B cell (primary cell): ENCODE measurements at regions not wholly inside any gene's neighbourhood (a gene's known extent, or its start where the extent isn't known, plus 50 kb on each side); places are given as distances from the start of the nearest gene placed in this dataset.

Experiments used
- ATAC-seq: fragments of 200-7000 bp; cut with Tn5 transposase; one replicate; pipeline ENCODE4 v1.10.0; 2021; ENCODE audit warnings: low read depth, mild to moderate bottlenecking, moderate number of reproducible peaks, moderate library complexity
- CTCF ChIA-PET: fragments of 350-600 bp; sonication (Branson Sonifier 250); formaldehyde crosslinking; loops from one replicate; lab custom pipeline; 2021; ENCODE audit warnings: antibody characterized with exemption, inconsistent platforms; lab: Charles Lee
- POLR2A ChIA-PET: fragments of 350-600 bp; sonication (Branson Sonifier 250); formaldehyde crosslinking; loops from one replicate; lab custom pipeline; 2021; ENCODE audit warnings: antibody characterized with exemption; lab: Charles Lee
- DNase-seq: peaks from one replicate; pipeline ENCODE4 v3.0.0; 2013
- H2AFZ ChIP-seq: 2 replicates; pipeline ENCODE4 v1.6.1; 2012; ENCODE audit warnings: mild to moderate bottlenecking, low read depth, low read length; ENCODE audit not compliant: insufficient read depth, poor library complexity, severe bottlenecking
- H3K27ac ChIP-seq, 2 donors: 1 replicate in 1 of 2; 2 replicates in 1 of 2; pipeline ENCODE4 v1.5.1; 2012 to 2013; ENCODE audit warnings: low read length in 2 of 2, mild to moderate bottlenecking in 2 of 2, moderate library complexity in 1 of 2
- H3K27me3 ChIP-seq, 4 experiments: fragments of 200-600 bp in 1 of 4; sonication (generic) in 1 of 4; replicated peaks in 1 of 4; 1 replicate in 2 of 4; 2 replicates in 2 of 4; pipeline versions ENCODE4 v1.6.1 to v1.7.0; 2013 to 2016; ENCODE audit warnings: low read length in 3 of 4, mild to moderate bottlenecking in 2 of 4, mixed read lengths in 1 of 4, moderate library complexity in 1 of 4; ENCODE audit not compliant: insufficient read depth in 4 of 4, control insufficient read depth in 3 of 4; ENCODE audit errors: control extremely low read depth in 1 of 4
- H3K36me3 ChIP-seq, 2 experiments: replicated peaks in 1 of 2; 1 replicate in 1 of 2; 2 replicates in 1 of 2; pipeline versions ENCODE4 v1.6.1 to v1.7.1; 2013; ENCODE audit warnings: low read length in 1 of 2; ENCODE audit not compliant: insufficient read depth in 2 of 2, control insufficient read depth in 1 of 2; ENCODE audit errors: control extremely low read depth in 1 of 2, extremely low read depth in 1 of 2
- H3K4me1 ChIP-seq, 2 donors: fragments of 200-600 bp in 1 of 2; sonication (generic) in 1 of 2; 1 replicate in 1 of 2; 2 replicates in 1 of 2; pipeline versions ENCODE4 v1.5.1 to v1.6.1; 2013 to 2017; ENCODE audit warnings: low read length in 2 of 2; ENCODE audit not compliant: control insufficient read depth in 2 of 2, insufficient read depth in 2 of 2
- H3K4me2 ChIP-seq: replicated peaks from 2 replicates; pipeline ENCODE3; 2012; ENCODE audit warnings: mild to moderate bottlenecking, low read depth, low read length; ENCODE audit not compliant: poor library complexity, severe bottlenecking
- H3K4me3 ChIP-seq, 5 experiments: fragments of 200-600 bp in 1 of 5; sonication (generic) in 1 of 5; 1 replicate in 3 of 5; 2 replicates in 2 of 5; pipeline versions ENCODE4 v1.5.1 to v1.7.0; 2011 to 2016; ENCODE audit warnings: low read length in 4 of 5, mild to moderate bottlenecking in 4 of 5, low read depth in 2 of 5, control low read depth in 1 of 5, moderate library complexity in 1 of 5; ENCODE audit not compliant: insufficient read depth in 1 of 5; ENCODE audit errors: control extremely low read depth in 1 of 5, extremely low read depth in 1 of 5
- H3K79me2 ChIP-seq: fragments of 200-600 bp; sonication (generic); one replicate; pipeline ENCODE4 v1.6.0; 2016; ENCODE audit warnings: low read length; ENCODE audit not compliant: control insufficient read depth, insufficient read depth
- H3K9ac ChIP-seq: fragments of 200-600 bp; sonication (generic); 2 replicates; pipeline ENCODE4 v1.6.1; 2017; ENCODE audit warnings: mild to moderate bottlenecking, low read length, moderate library complexity
- H3K9me3 ChIP-seq, 3 donors: one replicate each; pipeline versions ENCODE4 v1.6.1 to v1.7.1; 2013; ENCODE audit warnings: low read length in 2 of 3; ENCODE audit not compliant: control insufficient read depth in 2 of 3, insufficient read depth in 1 of 3; ENCODE audit errors: control extremely low read depth in 1 of 3
- H4K20me1 ChIP-seq: 2 replicates; pipeline ENCODE4 v1.6.0; 2012; ENCODE audit warnings: mild to moderate bottlenecking, low read length; ENCODE audit not compliant: insufficient read depth, control insufficient read depth, poor library complexity, severe bottlenecking
- H3K27ac Mint-ChIP-seq: one replicate; pipeline ENCODE4 v1.8.0; 2021; ENCODE audit warnings: mixed read lengths
- H3K27me3 Mint-ChIP-seq: one replicate; pipeline ENCODE4 v1.8.0; 2021; ENCODE audit warnings: mixed read lengths
- H3K4me1 Mint-ChIP-seq: one replicate; pipeline ENCODE4 v1.8.0; 2021; ENCODE audit warnings: mixed read lengths
- H3K4me3 Mint-ChIP-seq: one replicate; pipeline ENCODE4 v1.8.0; 2021; ENCODE audit warnings: mixed read lengths
- H3K9me3 Mint-ChIP-seq: one replicate; pipeline ENCODE4 v1.8.0; 2022; ENCODE audit warnings: mixed read lengths; ENCODE audit not compliant: insufficient read depth
- CTCF ChIP-seq: fragments of 200-600 bp; IDR thresholded peaks from one replicate; pipeline ENCODE4 v1.8.0; 2022; ENCODE audit warnings: antibody characterized with exemption, mild to moderate bottlenecking
- EZH2 ChIP-seq: IDR thresholded peaks from 2 replicates; pipeline ENCODE4 v1.6.1; 2012; ENCODE audit warnings: borderline replicate concordance, low read depth, mild to moderate bottlenecking, moderate library complexity, low read length; ENCODE audit not compliant: insufficient read depth, poor library complexity, severe bottlenecking
- WGBS: methylation state at CpG from one replicate; pipeline ENCODE4 v1.1.5; 2013; ENCODE audit warnings: missing lambda C conversion rate; ENCODE audit not compliant: insufficient coverage; 5-methylcytosine and 5-hydroxymethylcytosine counted together
- intact Hi-C: fragments of 100-400 bp; cut with micrococcal nuclease; formaldehyde crosslinking; loops from one replicate; pipeline ENCODE4 v1.10.0; 2022

- H3K27ac ChIP-seq: no peak overlapping the region
- TF ChIP-seq EZH2 (no peak), CTCF (no peak)
- WGBS: no CpG with 5 or more reads among the region's 2 CpGs
- no peaks in the 10 kb centered on the region for H3K36me3 ChIP-seq
- no peaks in the 10 kb centered on the region for H3K9me3 ChIP-seq
- intact Hi-C loops: no loop called here
- H4K20me1 ChIP-seq: no peaks in the 10 kb centered on the region
- POLR2A ChIA-PET: no interaction called here
- no peak overlapping the region for H3K4me2 ChIP-seq
- no peak overlapping the region for H3K4me3 ChIP-seq
- no peaks in the 10 kb centered on the region for H3K27me3 ChIP-seq
- no peak overlapping the region for H2AFZ ChIP-seq
- H3K79me2 ChIP-seq: no peaks in the 10 kb centered on the region
- ATAC-seq (no peak), DNase-seq (no peak)
- CTCF ChIA-PET: no interaction called here
- Mint-ChIP-seq H3K27ac (no peak overlapping the region), H3K27me3 (no peaks in the 10 kb centered on the region), H3K4me3 (no peak overlapping the region), H3K9me3 (peaks cover 5% of the 10 kb centered on the region), H3K4me1 (no peaks in the 10 kb centered on the region)
- no peak overlapping the region for H3K9ac ChIP-seq
- no peaks in the 10 kb centered on the region for H3K4me1 ChIP-seq
Measured at GRCh38 chr16:60717808-60718207, 1318.4 kb downstream of the CDH8 start.

GRCh38 chr16:60712144-60712543 lies 1324.1 kb downstream of the CDH8 start:
- POLR2A ChIA-PET: no interaction called here

More at GRCh38 chr16:60712144-60712543, 1324.1 kb downstream of the CDH8 start:
- intact Hi-C loops: no loop called here
- no peaks in the 10 kb centered on the region for H3K36me3 ChIP-seq
- Mint-ChIP-seq H3K27me3 (no peaks in the 10 kb centered on the region), H3K9me3 (peaks cover 2% of the 10 kb centered on the region), H3K27ac (no peak overlapping the region), H3K4me3 (no peak overlapping the region), H3K4me1 (no peaks in the 10 kb centered on the region)
- H3K27ac ChIP-seq: no peak overlapping the region
- H4K20me1 ChIP-seq: no peaks in the 10 kb centered on the region
- ATAC-seq (no peak), DNase-seq (no peak)
- H3K4me1 ChIP-seq: no peaks in the 10 kb centered on the region
- H3K9me3 ChIP-seq: no peaks in the 10 kb centered on the region
- no peak overlapping the region for H3K9ac ChIP-seq
- no peaks in the 10 kb centered on the region for H3K27me3 ChIP-seq
- no peak overlapping the region for H3K4me2 ChIP-seq
- H2AFZ ChIP-seq: no peak overlapping the region
- TF ChIP-seq EZH2 (no peak), CTCF (no peak)
- H3K79me2 ChIP-seq: no peaks in the 10 kb centered on the region
- CTCF ChIA-PET: no interaction called here
- WGBS: 40% methylated on average over 1 of the region's 3 CpGs
- no peak overlapping the region for H3K4me3 ChIP-seq
